Inflammatory macrophage treated with lipopolysaccharide for 1 hour (primary cell): ENCODE measurements at regions not wholly inside any gene's neighbourhood (a gene's known extent, or its start where the extent isn't known, plus 50 kb on each side); places are given as distances from the start of the nearest gene placed in this dataset.
"Not testable (repeated sequence)": the region's sequence is repeated elsewhere in the genome, so short reads cannot be mapped to it uniquely, and the experiment has no call there.

Experiments used
- DNase-seq, 2 donors: peaks; one replicate each; pipeline ENCODE4 v3.0.0-alpha.2; 2020 to 2022

GRCh38 chr3:187533797-187534196 is 136.4 kb downstream of the SST start:
- DNase-seq, result no peak

DNA sequence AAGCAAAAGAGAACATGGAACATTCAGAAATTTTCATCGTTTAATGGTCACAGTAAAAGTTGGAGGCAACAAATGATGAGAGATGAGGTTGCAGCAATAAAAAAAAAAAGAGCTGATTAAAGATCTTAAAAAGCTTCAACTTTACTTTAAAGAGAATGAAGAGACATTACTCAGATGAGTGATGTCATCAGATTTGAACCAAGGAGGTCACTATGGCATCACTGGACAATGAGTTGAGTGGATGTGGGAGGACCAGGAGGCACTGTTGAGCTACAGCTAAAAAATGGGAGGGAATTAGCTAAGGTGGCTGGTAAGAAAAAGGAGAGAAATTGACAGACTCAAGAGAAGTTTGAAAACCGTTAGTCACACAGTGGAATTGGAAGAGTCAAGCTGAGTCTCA is 138.4 kb downstream of the SST start:
- no peak for DNase-seq

GRCh38 chr3:187522890-187523289 is 147.3 kb downstream of the SST start:
- DNase-seq, result no peak

DNA sequence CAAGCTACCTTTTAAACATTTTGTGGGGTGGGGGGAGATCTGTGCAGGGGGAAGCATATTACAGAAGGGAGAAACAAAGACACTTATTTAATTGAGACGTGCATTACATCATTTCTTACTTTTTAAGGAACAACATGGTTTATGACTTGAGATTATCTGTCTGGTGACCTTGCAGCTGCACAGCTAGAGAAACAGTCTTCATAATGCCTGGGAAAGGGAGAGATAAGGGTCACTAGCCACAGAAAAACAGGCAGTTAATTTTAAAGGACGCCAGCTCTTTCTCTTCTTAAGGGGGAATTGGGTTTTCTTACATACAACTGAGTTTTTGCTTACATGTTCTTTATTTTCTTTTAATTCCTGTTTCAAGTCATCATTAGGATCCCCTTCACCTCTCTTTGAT is 147.9 kb downstream of the SST start:
- no peak for DNase-seq

DNA sequence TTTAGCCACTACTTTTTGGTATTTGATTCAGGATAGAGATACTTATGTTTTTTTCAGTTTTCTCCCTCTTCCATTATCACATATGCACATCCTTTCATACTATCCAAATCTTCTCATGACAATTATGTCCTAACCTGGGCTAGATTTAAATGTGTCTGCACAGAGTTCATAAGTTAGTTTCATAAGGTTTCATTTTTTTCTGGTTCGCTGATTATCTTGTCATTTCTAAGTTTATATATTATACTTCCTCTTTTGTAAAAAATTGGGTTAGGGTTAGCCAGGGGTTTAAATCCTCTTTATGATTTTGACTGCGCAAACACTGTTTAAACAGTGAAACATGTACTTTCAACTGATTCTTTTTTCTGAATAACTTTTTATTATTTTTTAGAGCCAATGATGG is 148.6 kb downstream of the SST start:
- no peak for DNase-seq

GRCh38 chr3:187520027-187520945 is 149.9 kb downstream of the SST start:
- DNase-seq, result no peak

- no peak for DNase-seq
Observed at GRCh38 chr3:187519428-187519890, 150.7 kb downstream of the SST start.

GRCh38 chr3:187518616-187519015 is 150.4 kb downstream of the RTP4 start:
- no peak for DNase-seq

GRCh38 chr3:187518207-187518606 is 150.0 kb downstream of the RTP4 start:
- DNase-seq, result no peak

GRCh38 chr3:187516446-187517185 is 148.4 kb downstream of the RTP4 start:
- DNase-seq, result no peak

DNA sequence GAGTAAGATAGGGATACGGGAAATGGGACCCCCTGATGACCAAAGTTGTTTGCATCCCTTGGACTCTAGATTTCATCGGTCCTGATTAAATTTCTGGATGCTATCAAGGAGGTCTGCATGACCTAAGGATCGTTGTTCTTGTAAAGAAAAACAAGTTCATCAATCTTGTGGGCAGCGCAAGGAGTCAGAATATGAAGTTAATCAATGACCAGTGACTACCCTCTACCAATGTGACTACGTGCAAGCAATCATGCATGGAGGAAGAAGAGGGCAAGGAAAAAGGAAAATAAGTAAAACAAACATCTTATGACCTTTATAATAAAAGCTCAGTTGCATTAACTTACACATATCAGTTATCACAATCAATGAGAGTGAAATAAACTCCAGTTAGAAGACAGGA is 139.7 kb downstream of the RTP4 start:
- DNase-seq, result no peak

GRCh38 chr3:187507266-187507665 is 139.1 kb downstream of the RTP4 start:
- no peak for DNase-seq

DNA sequence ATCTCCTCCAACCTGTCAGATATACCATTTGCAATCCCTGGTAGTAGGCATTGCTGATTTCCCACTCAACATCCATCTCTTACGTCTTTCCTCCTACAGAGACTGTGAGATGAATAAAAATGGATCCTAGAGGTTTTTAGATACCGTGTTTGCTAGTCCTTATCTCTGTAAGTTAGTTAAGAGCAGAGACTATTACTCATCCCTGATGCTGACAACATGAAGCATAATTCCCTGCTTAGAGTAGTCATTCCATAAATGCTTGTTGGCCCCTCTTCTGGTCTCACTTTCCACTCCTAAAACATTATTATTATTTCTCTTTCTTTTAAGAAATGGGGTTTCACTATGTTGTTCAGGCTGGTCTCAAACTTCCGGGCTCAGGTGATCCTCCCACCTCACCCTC is 136.2 kb downstream of the RTP4 start:
- DNase-seq, result no peak

DNA sequence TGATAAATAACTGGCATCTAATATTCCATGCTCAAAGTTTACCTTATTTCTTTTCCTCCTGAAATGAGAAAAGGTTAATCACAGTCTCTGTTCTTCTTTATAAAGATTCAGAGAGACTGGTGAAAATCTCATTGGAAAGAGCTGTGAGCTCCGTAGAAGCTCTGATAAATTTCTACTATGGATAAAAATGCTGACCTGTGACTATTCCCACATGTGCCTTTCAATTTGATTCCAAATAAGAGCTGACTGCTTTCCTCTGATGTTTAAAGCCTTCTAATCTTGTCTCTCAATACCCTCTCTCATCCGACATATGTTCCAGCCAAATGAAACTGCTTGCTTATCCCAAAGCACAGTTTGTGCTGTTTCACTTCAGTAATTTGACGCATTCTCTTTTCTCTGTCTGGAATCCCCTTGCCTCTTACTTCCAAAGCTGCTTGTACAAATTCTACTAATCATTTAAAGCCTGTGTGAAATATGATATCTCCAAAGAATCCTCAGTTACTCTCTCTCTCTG is 130.1 kb downstream of the RTP4 start:
- DNase-seq, result no peak

GRCh38 chr3:187497052-187497451 is 128.9 kb downstream of the RTP4 start:
- DNase-seq, result no peak

- not testable (repeated sequence) for DNase-seq
Observed at GRCh38 chr3:187494056-187494455, 125.9 kb downstream of the RTP4 start.

GRCh38 chr3:187491371-187491770 is 123.2 kb downstream of the RTP4 start:
- no peak for DNase-seq

DNA sequence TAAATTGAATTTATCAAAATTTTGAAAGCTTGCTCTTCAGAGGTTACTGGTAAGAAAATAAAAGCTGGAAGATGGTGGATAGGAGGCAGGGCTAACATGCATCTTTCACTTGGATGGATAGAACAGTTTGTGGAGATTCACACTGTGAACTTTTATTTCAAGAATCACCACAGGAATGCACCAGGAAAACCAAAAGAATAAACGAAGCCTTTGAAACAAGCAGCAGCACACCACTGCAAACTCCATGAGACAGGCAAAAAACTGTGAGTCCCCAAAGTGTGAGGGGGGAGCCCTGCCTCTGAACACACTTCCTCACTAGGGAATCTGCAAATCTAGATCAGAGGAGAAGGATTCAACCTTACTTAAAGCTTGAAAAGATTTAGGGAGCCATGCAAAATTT is 122.2 kb downstream of the RTP4 start:
- no peak for DNase-seq

GRCh38 chr3:187484547-187485295 is 116.5 kb downstream of the RTP4 start:
- DNase-seq, result no peak

- DNase-seq, result no peak
Observed at GRCh38 chr3:187481426-187481825, 113.2 kb downstream of the RTP4 start.

- not testable (repeated sequence) for DNase-seq
Observed at GRCh38 chr3:187475613-187476012, 107.4 kb downstream of the RTP4 start.

GRCh38 chr3:187473778-187474406 is 105.7 kb downstream of the RTP4 start:
- DNase-seq, result no peak

DNA sequence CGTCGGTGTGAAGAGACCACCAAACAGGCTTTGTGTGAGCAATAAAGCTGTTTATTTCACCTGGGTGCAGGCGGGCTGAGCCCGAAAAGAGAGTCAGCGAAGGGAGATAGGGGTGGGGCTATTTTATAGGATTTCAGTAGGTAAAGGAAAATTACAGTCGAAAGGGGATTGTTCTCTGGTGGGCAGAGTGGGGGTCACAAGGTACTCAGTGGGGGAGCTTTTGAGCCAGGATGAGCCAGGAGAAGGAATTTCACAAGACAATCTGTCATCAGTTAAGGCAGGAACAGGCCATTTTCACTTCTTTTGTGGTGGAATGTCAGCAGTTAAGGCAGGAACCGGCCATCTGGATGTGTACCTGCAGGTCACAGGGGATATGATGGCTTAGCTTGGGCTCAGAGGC is 98.1 kb downstream of the RTP4 start:
- not testable (repeated sequence) for DNase-seq
